Upper lobe of right lung (tissue), 1 donor: ENCODE measurements at regions not wholly inside any gene's neighbourhood (a gene's known extent, or its start where the extent isn't known, plus 50 kb on each side); places are given as distances from the start of the nearest gene placed in this dataset.
"Not testable (repeated sequence)": the region's sequence is repeated elsewhere in the genome, so short reads cannot be mapped to it uniquely, and the experiment has no call there.

Experiments
- ATAC-seq: fragments of 200-7000 bp; cut with Tn5 transposase; one replicate; pipeline ENCODE4 v1.9.1; 2020; ENCODE audit warnings: mild to moderate bottlenecking, moderate library complexity
- DNase-seq: peaks from one replicate; pipeline ENCODE4 v3.0.0-alpha.2; 2020
- H3K27ac ChIP-seq: fragments of 200-600 bp; one replicate; pipeline ENCODE4 v1.8.0; 2022
- H3K27me3 ChIP-seq: fragments of 200-600 bp; one replicate; pipeline ENCODE4 v1.8.0; 2022; ENCODE audit warnings: mild to moderate bottlenecking
- H3K36me3 ChIP-seq: fragments of 200-600 bp; one replicate; pipeline ENCODE4 v1.8.0; 2022
- H3K4me1 ChIP-seq: fragments of 200-600 bp; one replicate; pipeline ENCODE4 v1.8.0; 2022
- H3K4me3 ChIP-seq: fragments of 200-600 bp; one replicate; pipeline ENCODE4 v1.8.0; 2022; ENCODE audit warnings: mild to moderate bottlenecking
- H3K9me3 ChIP-seq: fragments of 200-600 bp; one replicate; pipeline ENCODE4 v1.8.0; 2022
- intact Hi-C: fragments of 100-400 bp; cut with DNase I; formaldehyde crosslinking; loops from one replicate; pipeline ENCODE4 v1.11.0; 2022
- TF ChIP-seq, protein P1 (sequence below): fragments of 200-600 bp; IDR thresholded peaks from one replicate; pipeline ENCODE4 v1.8.0; 2022; ENCODE audit warnings: antibody characterized with exemption
- donor health status: DM: no; HTN: yes; CAD: no; lungs with severe emphysema.

DNA sequence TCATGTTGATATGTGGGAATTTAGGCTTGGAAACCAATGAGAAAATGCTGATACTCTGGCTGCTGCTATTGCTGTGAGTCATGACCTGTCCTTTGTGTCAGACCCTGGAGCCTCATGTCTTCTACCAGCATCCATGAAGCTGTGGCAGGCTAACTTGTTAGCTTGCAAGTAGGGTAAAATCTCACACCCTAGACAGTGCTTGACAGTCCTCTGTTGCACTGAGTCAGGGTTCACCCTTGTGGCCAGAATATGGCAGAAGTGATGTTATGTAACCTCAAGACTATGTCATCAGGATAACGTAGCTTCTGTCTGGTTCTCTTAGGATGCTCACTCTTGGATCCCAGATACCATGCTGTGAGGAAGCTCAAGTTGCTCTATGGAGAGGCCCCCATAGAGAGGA, 110.8 kb downstream of the LHX2 start:
- no peaks in the 10 kb centered on the region for H3K4me1 ChIP-seq
- ATAC-seq (peak; percentile 6), DNase-seq (no peak)
- no peaks in the 10 kb centered on the region for H3K9me3 ChIP-seq
- H3K36me3 ChIP-seq: no peaks in the 10 kb centered on the region
- intact Hi-C loops: no loop called here
- H3K27ac ChIP-seq: no peak overlapping the region
- H3K27me3 ChIP-seq: peaks cover 9% of the 10 kb centered on the region
- TF ChIP-seq, protein P1, sequence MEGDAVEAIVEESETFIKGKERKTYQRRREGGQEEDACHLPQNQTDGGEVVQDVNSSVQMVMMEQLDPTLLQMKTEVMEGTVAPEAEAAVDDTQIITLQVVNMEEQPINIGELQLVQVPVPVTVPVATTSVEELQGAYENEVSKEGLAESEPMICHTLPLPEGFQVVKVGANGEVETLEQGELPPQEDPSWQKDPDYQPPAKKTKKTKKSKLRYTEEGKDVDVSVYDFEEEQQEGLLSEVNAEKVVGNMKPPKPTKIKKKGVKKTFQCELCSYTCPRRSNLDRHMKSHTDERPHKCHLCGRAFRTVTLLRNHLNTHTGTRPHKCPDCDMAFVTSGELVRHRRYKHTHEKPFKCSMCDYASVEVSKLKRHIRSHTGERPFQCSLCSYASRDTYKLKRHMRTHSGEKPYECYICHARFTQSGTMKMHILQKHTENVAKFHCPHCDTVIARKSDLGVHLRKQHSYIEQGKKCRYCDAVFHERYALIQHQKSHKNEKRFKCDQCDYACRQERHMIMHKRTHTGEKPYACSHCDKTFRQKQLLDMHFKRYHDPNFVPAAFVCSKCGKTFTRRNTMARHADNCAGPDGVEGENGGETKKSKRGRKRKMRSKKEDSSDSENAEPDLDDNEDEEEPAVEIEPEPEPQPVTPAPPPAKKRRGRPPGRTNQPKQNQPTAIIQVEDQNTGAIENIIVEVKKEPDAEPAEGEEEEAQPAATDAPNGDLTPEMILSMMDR: no peak
- no peak overlapping the region for H3K4me3 ChIP-seq

DNA sequence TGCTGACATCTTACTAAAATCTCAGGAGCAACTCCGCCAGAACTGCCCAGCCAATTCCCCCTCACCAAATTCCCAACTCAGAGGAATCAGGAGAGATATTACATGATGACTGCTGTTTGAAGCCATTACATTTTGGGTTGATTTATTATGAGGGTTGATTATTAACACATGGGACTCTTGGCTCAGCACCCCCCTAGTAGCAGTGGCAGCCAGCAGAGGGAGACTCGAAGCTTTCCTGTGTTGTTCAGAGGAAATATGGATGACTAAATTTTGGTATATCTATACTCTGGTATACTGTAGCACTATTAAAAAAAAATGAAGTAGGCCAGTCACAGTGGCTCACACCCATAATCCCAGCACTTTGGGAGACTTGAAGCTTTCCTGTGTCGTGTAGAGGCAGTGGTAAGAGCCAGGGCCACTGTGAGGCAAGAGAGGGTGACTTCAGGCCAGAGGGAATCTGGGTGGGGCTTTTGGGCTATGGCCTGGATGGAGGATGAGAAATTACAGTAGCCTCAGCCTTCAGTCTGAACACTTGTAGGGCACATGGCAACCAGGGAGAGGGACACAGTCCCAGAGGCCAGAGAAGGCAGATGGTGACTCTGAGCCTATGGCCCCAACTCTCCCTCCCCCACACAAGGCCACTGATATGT, 111.4 kb downstream of the LHX2 start:
- no peak for ATAC-seq
- intact Hi-C loops: no loop called here
- no peaks in the 10 kb centered on the region for H3K36me3 ChIP-seq
- DNase-seq: no peak
- TF ChIP-seq, protein P1: no peak
- no peak overlapping the region for H3K27ac ChIP-seq
- H3K4me1 ChIP-seq: no peaks in the 10 kb centered on the region
- peaks cover 9% of the 10 kb centered on the region for H3K27me3 ChIP-seq
- no peaks in the 10 kb centered on the region for H3K9me3 ChIP-seq
- no peak overlapping the region for H3K4me3 ChIP-seq

DNA sequence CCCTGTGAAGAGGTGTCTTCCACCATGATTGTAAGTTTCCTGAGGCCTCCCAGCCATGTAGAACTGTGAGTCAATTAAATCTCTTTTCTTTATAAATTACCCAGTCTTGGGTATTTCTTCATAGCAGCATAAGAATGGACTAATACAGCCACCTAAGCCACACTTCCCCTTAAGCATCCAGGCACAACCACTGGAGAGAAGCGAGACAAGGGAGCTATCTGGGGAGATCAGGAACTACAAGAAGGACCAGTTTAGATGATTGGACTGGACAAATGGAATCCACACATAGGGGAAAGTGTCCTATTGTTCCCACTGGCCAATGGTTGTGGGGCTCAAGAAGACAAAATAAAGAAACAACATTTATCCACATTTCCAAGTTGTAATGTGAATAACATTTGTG, 112.1 kb downstream of the LHX2 start:
- peak; percentile 40 for ATAC-seq

DNA sequence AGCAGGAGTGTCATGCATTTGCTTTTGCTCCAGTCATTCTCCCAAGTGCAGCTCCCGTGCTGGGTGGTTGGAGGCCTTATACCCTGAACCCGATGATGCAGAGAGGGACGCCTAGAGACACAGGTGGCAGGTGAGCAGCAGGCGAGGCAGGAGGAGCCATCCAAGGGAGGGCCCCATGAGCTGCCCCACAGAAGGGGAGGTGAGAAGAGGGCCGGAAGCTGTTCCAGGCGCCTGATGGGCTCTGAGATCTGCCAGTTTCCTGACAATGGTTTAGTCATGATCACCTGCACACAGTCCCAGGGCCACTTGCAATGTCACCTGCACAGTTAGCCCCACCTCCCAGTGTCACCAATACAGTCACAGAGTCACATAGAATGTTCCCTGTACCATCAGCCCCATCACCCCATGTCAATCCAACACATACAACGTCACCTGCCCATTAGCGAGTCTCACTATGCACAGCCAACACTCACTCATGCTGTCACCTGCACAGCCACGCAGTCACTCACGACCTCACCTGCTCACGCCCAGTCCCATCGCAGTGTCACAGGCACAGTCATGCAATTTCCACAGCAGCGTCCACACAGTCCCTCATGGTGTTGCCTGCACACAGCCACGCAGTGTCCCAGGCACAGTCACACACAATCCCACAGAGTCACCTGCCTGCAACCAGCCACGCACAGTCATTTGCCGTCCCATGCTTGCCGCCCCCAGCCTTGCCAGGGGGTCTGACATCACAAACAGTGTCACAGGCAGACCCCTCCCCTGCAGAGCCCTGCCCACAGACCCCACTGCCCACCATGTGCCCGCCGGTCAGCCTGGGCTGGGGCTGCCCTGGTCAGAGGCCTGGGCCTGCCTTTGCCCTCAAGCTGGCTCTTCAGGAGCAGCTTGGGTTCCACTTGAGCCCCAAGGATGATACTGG, 113.4 kb downstream of the LHX2 start:
- TF ChIP-seq, protein P1: no peak
- no peak for DNase-seq
- no peaks in the 10 kb centered on the region for H3K36me3 ChIP-seq
- no peak overlapping the region for H3K4me3 ChIP-seq
- no peak for ATAC-seq
- H3K27me3 ChIP-seq: no peaks in the 10 kb centered on the region
- no peaks in the 10 kb centered on the region for H3K4me1 ChIP-seq
- no peak overlapping the region for H3K27ac ChIP-seq
- H3K9me3 ChIP-seq: no peaks in the 10 kb centered on the region
- intact Hi-C loops: no loop called here

More for the DNA sequence above, 112.1 kb downstream of the LHX2 start:
- intact Hi-C loops, H3K4me1 ChIP-seq, H3K9me3 ChIP-seq, H3K4me3 ChIP-seq, H3K36me3 ChIP-seq, H3K27me3 ChIP-seq, DNase-seq, H3K27ac ChIP-seq: not testable (repeated sequence)

DNA sequence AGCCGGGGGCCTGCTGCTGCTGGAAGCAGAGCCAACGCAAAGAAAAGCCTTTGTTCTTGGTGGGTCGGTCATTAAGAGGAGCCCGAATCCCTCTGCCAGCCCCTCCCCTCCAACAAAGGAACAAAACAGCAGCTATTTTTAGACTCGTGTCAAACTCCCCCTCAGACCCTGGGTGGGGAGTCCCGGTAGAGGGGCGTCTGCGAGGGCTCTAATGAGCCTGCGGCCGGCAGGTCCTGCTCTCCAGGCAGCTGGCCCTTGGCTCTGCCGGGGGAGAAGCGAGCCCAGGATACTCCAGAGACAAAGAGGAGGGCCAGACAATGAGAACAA, 114.0 kb downstream of the LHX2 start:
- Histone ChIP-seq H3K4me3 (no peak overlapping the region), H3K36me3 (no peaks in the 10 kb centered on the region), H3K9me3 (no peaks in the 10 kb centered on the region), H3K27me3 (no peaks in the 10 kb centered on the region), H3K27ac (no peak overlapping the region), H3K4me1 (no peaks in the 10 kb centered on the region)
- ATAC-seq (no peak), DNase-seq (no peak)
- intact Hi-C loops: no loop called here
- TF ChIP-seq, protein P1: no peak
